HAP-1 (cell line): ENCODE measurements at regions not wholly inside any gene's neighbourhood (a gene's known extent, or its start where the extent isn't known, plus 50 kb on each side); places are given as distances from the start of the nearest gene placed in this dataset.

Source experiments
- DNase-seq, 2 experiments: peaks; one replicate each; pipeline ENCODE4 v3.0.0-alpha.2; 2016 to 2020; ENCODE audit warnings: low spot score in 2 of 2
- H3K27me3 ChIP-seq: fragments of 250-450 bp; sonication (Bioruptor Pico); 2 replicates; pipeline ENCODE4 v1.5.1; 2020; ENCODE audit warnings: low read depth, mild to moderate bottlenecking, moderate library complexity
- H3K36me3 ChIP-seq: fragments of 250-450 bp; sonication (Bioruptor Pico); replicated peaks from 2 replicates; pipeline ENCODE4 v1.5.1; 2020; ENCODE audit warnings: mild to moderate bottlenecking
- H3K4me1 ChIP-seq: fragments of 250-450 bp; sonication (Bioruptor Pico); 2 replicates; pipeline ENCODE4 v1.5.1; 2020; ENCODE audit warnings: mild to moderate bottlenecking
- H3K4me3 ChIP-seq: fragments of 250-450 bp; sonication (Bioruptor Pico); 2 replicates; pipeline ENCODE4 v1.5.1; 2020; ENCODE audit warnings: mild to moderate bottlenecking, moderate library complexity
- H3K9me3 ChIP-seq: fragments of 250-450 bp; sonication (Bioruptor Pico); 2 replicates; pipeline ENCODE4 v1.5.1; 2020; ENCODE audit warnings: mild to moderate bottlenecking, moderate library complexity
- in situ Hi-C: fragments of 300-500 bp; cut with MboI; formaldehyde crosslinking; loops from 3 replicates; pipeline ENCODE4 v1.14.3; 2020; ENCODE audit warnings: low sequenced_read_pairs, inconsistent platforms, mixed read lengths

- Histone ChIP-seq H3K27me3 (no peaks in the 10 kb centered on the region), H3K36me3 (no peaks in the 10 kb centered on the region; the same call in none of the 2 replicates), H3K4me1 (no peaks in the 10 kb centered on the region; the same call in 1 of the 2 replicates), H3K9me3 (no peaks in the 10 kb centered on the region), H3K4me3 (no peak overlapping the region)
- DNase-seq = no peak
- in situ Hi-C loops = no loop called here
Observed at GRCh38 chr7:130931423-130931822, 197.4 kb upstream of the KLF14 start.

GRCh38 chr7:130932088-130932487, 198.1 kb upstream of the KLF14 start:
- Histone ChIP-seq H3K27me3 (no peaks in the 10 kb centered on the region), H3K4me3 (no peak overlapping the region), H3K9me3 (no peaks in the 10 kb centered on the region), H3K4me1 (no peaks in the 10 kb centered on the region; the same call in 1 of the 2 replicates), H3K36me3 (no peaks in the 10 kb centered on the region; the same call in none of the 2 replicates)
- in situ Hi-C loops = no loop called here
- no peak for DNase-seq

GRCh38 chr7:130932667-130933432, 198.8 kb upstream of the KLF14 start:
- H3K4me1 ChIP-seq = no peaks in the 10 kb centered on the region; the same call in 1 of the 2 replicates
- H3K4me3 ChIP-seq = no peak overlapping the region
- in situ Hi-C loops = no loop called here
- no peaks in the 10 kb centered on the region for H3K9me3 ChIP-seq
- H3K36me3 ChIP-seq = no peaks in the 10 kb centered on the region; the same call in none of the 2 replicates
- H3K27me3 ChIP-seq = no peaks in the 10 kb centered on the region
- no peak for DNase-seq

GRCh38 chr7:130933919-130934318, 199.9 kb upstream of the KLF14 start:
- H3K4me3 ChIP-seq = no peak overlapping the region
- H3K27me3 ChIP-seq = no peaks in the 10 kb centered on the region
- in situ Hi-C loops = no loop called here
- DNase-seq = no peak
- peaks cover under 1% of the 10 kb centered on the region for H3K4me1 ChIP-seq
- H3K36me3 ChIP-seq = no peaks in the 10 kb centered on the region; the same call in none of the 2 replicates
- H3K9me3 ChIP-seq = no peaks in the 10 kb centered on the region

GRCh38 chr7:130935564-130936157, 201.7 kb upstream of the KLF14 start:
- peaks cover 10% of the 10 kb centered on the region for H3K4me1 ChIP-seq
- H3K9me3 ChIP-seq = no peaks in the 10 kb centered on the region
- H3K36me3 ChIP-seq = no peaks in the 10 kb centered on the region; the same call in none of the 2 replicates
- no peak overlapping the region for H3K4me3 ChIP-seq
- in situ Hi-C loops = no loop called here
- H3K27me3 ChIP-seq = no peaks in the 10 kb centered on the region
- no peak for DNase-seq

GRCh38 chr7:130936202-130936931, 202.4 kb upstream of the KLF14 start:
- Histone ChIP-seq H3K9me3 (no peaks in the 10 kb centered on the region), H3K4me3 (no peak overlapping the region), H3K27me3 (no peaks in the 10 kb centered on the region), H3K36me3 (no peaks in the 10 kb centered on the region; the same call in none of the 2 replicates), H3K4me1 (peaks cover 10% of the 10 kb centered on the region)
- DNase-seq = no peak
- in situ Hi-C loops = no loop called here

- no peaks in the 10 kb centered on the region; the same call in none of the 2 replicates for H3K36me3 ChIP-seq
- H3K27me3 ChIP-seq = no peaks in the 10 kb centered on the region
- in situ Hi-C loops = no loop called here
- H3K4me3 ChIP-seq = no peak overlapping the region
- H3K4me1 ChIP-seq = peaks cover 10% of the 10 kb centered on the region
- DNase-seq = no peak
- H3K9me3 ChIP-seq = no peaks in the 10 kb centered on the region
Observed at GRCh38 chr7:130937016-130937415, 203.0 kb upstream of the KLF14 start.

GRCh38 chr7:130937830-130938229, 203.8 kb upstream of the KLF14 start:
- peaks cover 12% of the 10 kb centered on the region for H3K4me1 ChIP-seq
- in situ Hi-C loops = no loop called here
- no peak for DNase-seq
- no peak overlapping the region for H3K4me3 ChIP-seq
- no peaks in the 10 kb centered on the region; the same call in none of the 2 replicates for H3K36me3 ChIP-seq
- H3K9me3 ChIP-seq = no peaks in the 10 kb centered on the region
- no peaks in the 10 kb centered on the region for H3K27me3 ChIP-seq

GRCh38 chr7:130938661-130939060, 204.7 kb upstream of the KLF14 start:
- no peak for DNase-seq
- in situ Hi-C loops = no loop called here
- Histone ChIP-seq H3K9me3 (no peaks in the 10 kb centered on the region), H3K27me3 (no peaks in the 10 kb centered on the region), H3K4me3 (no peak overlapping the region), H3K4me1 (peaks cover 12% of the 10 kb centered on the region), H3K36me3 (peaks cover 2% of the 10 kb centered on the region)

GRCh38 chr7:130939321-130940095, 205.5 kb upstream of the KLF14 start:
- Histone ChIP-seq H3K9me3 (no peaks in the 10 kb centered on the region), H3K36me3 (peaks cover 9% of the 10 kb centered on the region), H3K4me3 (no peak overlapping the region), H3K4me1 (peaks cover 12% of the 10 kb centered on the region), H3K27me3 (no peaks in the 10 kb centered on the region)
- no peak for DNase-seq
- in situ Hi-C loops = no loop called here

- in situ Hi-C loops = no loop called here
- H3K4me1 ChIP-seq = peaks cover 12% of the 10 kb centered on the region
- DNase-seq = no peak
- H3K36me3 ChIP-seq = peaks cover 15% of the 10 kb centered on the region
- no peaks in the 10 kb centered on the region for H3K9me3 ChIP-seq
- no peak overlapping the region for H3K4me3 ChIP-seq
- H3K27me3 ChIP-seq = no peaks in the 10 kb centered on the region
Observed at GRCh38 chr7:130940326-130940725, 206.3 kb upstream of the KLF14 start.

- Histone ChIP-seq H3K4me1 (peaks cover 12% of the 10 kb centered on the region), H3K9me3 (no peaks in the 10 kb centered on the region), H3K27me3 (no peaks in the 10 kb centered on the region), H3K4me3 (no peak overlapping the region), H3K36me3 (peaks cover 15% of the 10 kb centered on the region)
- in situ Hi-C loops = no loop called here
- no peak for DNase-seq
Observed at GRCh38 chr7:130940907-130941306, 206.9 kb upstream of the KLF14 start.
